ENCODE measurements at regions not wholly inside any gene's neighbourhood (a gene's known extent, or its start where the extent isn't known, plus 50 kb on each side); places are given as distances from the start of the nearest gene placed in this dataset.

DNA sequence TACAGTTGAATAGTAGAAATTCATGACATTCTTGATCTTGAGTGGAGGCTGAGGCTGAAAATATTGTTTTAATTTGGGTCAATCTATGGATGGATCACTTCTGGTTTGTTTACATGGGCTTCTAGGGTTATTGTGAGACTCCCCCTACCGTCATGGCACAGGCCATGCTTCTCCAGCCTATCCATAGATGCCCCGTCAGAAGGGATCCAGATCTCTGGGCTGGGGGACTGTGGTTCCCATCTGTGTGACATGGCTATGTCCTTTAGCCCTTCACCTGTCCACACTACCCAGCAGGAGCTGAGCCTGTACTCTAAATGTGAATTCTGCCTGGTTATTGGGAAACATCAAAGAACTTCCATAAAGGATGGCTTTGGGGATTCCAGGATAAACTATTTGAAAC is 160.4 kb downstream of the ABCC12 start:
- intact Hi-C loops (cut with DNase I) = no loop called here
- TF ChIP-seq, protein P1, sequence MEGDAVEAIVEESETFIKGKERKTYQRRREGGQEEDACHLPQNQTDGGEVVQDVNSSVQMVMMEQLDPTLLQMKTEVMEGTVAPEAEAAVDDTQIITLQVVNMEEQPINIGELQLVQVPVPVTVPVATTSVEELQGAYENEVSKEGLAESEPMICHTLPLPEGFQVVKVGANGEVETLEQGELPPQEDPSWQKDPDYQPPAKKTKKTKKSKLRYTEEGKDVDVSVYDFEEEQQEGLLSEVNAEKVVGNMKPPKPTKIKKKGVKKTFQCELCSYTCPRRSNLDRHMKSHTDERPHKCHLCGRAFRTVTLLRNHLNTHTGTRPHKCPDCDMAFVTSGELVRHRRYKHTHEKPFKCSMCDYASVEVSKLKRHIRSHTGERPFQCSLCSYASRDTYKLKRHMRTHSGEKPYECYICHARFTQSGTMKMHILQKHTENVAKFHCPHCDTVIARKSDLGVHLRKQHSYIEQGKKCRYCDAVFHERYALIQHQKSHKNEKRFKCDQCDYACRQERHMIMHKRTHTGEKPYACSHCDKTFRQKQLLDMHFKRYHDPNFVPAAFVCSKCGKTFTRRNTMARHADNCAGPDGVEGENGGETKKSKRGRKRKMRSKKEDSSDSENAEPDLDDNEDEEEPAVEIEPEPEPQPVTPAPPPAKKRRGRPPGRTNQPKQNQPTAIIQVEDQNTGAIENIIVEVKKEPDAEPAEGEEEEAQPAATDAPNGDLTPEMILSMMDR (IDR thresholded peaks at IDR 0.05) = no peak
- no peaks in the 10 kb centered on the region for H3K9me3 ChIP-seq
- H3K4me1 ChIP-seq = no peaks in the 10 kb centered on the region
- H3K27me3 ChIP-seq = no peaks in the 10 kb centered on the region
- no peak overlapping the region for H3K27ac ChIP-seq
- no peak overlapping the region for H3K4me3 ChIP-seq
- H3K36me3 ChIP-seq = no peaks in the 10 kb centered on the region
- DNase-seq = no peak
- H3K9ac ChIP-seq (ENCODE audit: low read depth in 2 of 2, low read length in 2 of 2) = no peak overlapping the region

GRCh38 chr16:47991491-47991890 is 164.3 kb downstream of the ABCC12 start:
- no peaks in the 10 kb centered on the region for H3K9me3 ChIP-seq
- H3K27me3 ChIP-seq = no peaks in the 10 kb centered on the region
- H3K27ac ChIP-seq = no peak overlapping the region
- no peak for DNase-seq
- TF ChIP-seq, protein P1 (IDR thresholded peaks at IDR 0.05) = no peak
- no peak overlapping the region for H3K4me3 ChIP-seq
- H3K9ac ChIP-seq (ENCODE audit: low read depth in 2 of 2, low read length in 2 of 2) = no peak overlapping the region
- no peaks in the 10 kb centered on the region for H3K36me3 ChIP-seq
- intact Hi-C loops (cut with DNase I) = no loop called here
- no peaks in the 10 kb centered on the region for H3K4me1 ChIP-seq

- H3K27me3 ChIP-seq = no peaks in the 10 kb centered on the region
- no peaks in the 10 kb centered on the region for H3K36me3 ChIP-seq
- intact Hi-C loops (cut with DNase I) = no loop called here
- no peak overlapping the region for H3K9ac ChIP-seq (ENCODE audit: low read depth in 2 of 2, low read length in 2 of 2)
- no peak for DNase-seq
- TF ChIP-seq, protein P1 (IDR thresholded peaks at IDR 0.05) = no peak
- no peak overlapping the region for H3K27ac ChIP-seq
- no peaks in the 10 kb centered on the region for H3K4me1 ChIP-seq
- no peaks in the 10 kb centered on the region for H3K9me3 ChIP-seq
- H3K4me3 ChIP-seq = no peak overlapping the region
Observed at GRCh38 chr16:47990676-47991075, 165.1 kb downstream of the ABCC12 start.

DNA sequence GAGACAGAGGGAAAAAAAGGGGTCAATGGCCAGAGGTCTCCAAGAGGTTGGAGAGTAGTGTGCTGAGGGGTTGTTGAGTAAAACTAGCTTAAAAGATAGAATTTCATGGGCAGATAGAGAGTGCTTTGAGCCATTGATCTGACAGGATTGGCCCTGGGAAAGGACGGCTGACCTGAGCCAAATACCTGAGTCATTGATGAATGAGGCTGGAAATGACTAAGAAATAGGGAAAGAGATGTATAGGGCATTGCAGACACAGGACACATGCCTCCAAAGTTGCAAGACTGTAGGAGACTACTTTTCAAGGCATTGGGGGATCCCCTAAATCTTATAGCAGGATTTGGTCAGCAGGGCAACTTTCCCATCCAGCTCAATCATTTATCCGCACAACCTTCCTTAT is 168.7 kb downstream of the ABCC12 start:
- DNase-seq = no peak
- TF ChIP-seq, protein P1 (IDR thresholded peaks at IDR 0.05) = no peak
- Histone ChIP-seq H3K4me1 (no peaks in the 10 kb centered on the region), H3K4me3 (no peak overlapping the region), H3K36me3 (no peaks in the 10 kb centered on the region), H3K27me3 (no peaks in the 10 kb centered on the region), H3K9ac (ENCODE audit: low read depth in 2 of 2, low read length in 2 of 2) (no peak overlapping the region), H3K27ac (no peak overlapping the region), H3K9me3 (no peaks in the 10 kb centered on the region)
- intact Hi-C loops (cut with DNase I) = no loop called here

DNA sequence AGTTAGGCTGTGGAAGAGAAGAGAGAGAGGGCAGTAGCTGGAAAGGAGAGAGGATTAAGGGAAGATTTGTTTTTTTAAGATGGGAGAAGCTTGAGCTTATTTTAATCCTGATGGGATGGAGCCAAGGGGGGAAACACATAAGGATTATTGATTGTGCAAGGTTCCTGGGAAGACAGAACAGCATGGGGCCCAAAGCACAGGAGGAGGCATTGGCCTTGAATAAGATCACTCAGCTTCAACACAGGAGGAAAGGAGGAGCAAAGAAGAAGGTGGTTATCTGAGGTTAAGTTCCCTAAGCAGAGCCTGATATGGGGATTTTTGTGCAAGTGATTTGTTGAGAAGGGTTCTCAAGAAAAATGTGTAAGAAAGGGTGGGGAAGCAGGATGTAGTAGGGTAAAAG is 169.8 kb downstream of the ABCC12 start:
- H3K27ac ChIP-seq = no peak overlapping the region
- H3K9ac ChIP-seq (ENCODE audit: low read depth in 2 of 2, low read length in 2 of 2) = no peak overlapping the region
- H3K27me3 ChIP-seq = no peaks in the 10 kb centered on the region
- TF ChIP-seq, protein P1 (IDR thresholded peaks at IDR 0.05) = no peak
- intact Hi-C loops (cut with DNase I) = no loop called here
- H3K4me1 ChIP-seq = no peaks in the 10 kb centered on the region
- no peaks in the 10 kb centered on the region for H3K9me3 ChIP-seq
- no peak for DNase-seq
- no peak overlapping the region for H3K4me3 ChIP-seq
- no peaks in the 10 kb centered on the region for H3K36me3 ChIP-seq

DNA sequence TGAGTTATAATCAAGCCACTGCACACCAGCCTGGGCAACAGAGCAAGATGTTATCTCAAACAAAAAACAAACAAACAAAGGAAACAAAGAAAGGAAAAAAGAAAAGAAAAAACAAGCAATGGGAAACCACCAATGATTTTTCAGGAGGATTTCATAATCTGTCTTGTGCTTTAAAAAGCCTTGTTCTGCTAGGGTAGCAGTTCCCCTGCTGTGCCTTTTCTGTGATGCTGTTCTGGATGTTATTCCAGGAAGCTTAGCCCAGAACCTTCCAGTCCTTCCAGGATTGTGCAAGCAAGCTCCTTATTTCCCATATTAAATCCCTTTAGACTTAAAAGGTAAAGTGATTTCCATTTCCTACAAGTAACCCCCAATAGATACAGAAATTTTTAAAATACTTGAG is 171.1 kb downstream of the ABCC12 start:
- no peak overlapping the region for H3K9ac ChIP-seq (ENCODE audit: low read depth in 2 of 2, low read length in 2 of 2)
- no peak overlapping the region for H3K4me3 ChIP-seq
- no peaks in the 10 kb centered on the region for H3K4me1 ChIP-seq
- DNase-seq = no peak
- intact Hi-C loops (cut with DNase I) = no loop called here
- no peaks in the 10 kb centered on the region for H3K36me3 ChIP-seq
- no peak overlapping the region for H3K27ac ChIP-seq
- no peaks in the 10 kb centered on the region for H3K27me3 ChIP-seq
- H3K9me3 ChIP-seq = no peaks in the 10 kb centered on the region
- TF ChIP-seq, protein P1 (IDR thresholded peaks at IDR 0.05) = no peak
